ENCODE measurements at regions not wholly inside any gene's neighbourhood (a gene's known extent, or its start where the extent isn't known, plus 50 kb on each side); places are given as distances from the start of the nearest gene placed in this dataset.

DNA sequence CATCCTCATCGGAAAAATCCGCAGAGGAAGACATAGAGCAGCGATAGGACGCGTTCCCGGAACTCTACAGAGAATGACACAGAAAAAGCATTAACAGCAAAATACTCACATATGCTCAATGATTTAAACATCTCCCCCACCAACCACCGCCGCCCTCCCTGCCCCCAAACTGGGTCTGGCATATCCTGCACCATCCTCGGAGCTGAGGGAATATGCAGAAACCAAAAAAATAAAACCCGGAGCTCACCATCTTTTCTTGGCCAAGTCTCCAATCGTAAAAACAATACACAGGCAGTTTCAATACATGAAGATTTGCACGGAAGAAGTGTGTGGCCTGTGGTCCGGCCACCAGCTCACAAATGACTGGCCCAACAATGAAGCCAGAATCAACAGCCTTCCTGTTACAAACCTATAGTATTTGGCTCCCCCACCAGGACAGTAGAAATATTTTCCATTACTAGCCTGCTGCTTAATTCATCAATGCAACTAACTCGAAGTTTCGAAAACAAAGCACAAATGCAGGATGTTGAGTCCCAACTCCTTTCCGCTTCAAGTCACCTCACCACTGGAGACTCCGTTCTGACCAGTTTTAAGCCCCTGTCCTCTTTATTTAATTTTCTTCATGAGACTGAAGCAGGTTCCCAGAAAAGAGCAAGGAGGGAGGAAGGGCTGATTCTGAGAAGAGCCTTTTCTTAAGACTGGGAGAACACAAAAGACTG lies 103.2 kb upstream of the BEND6 start:
- TF ChIP-seq, protein P1, sequence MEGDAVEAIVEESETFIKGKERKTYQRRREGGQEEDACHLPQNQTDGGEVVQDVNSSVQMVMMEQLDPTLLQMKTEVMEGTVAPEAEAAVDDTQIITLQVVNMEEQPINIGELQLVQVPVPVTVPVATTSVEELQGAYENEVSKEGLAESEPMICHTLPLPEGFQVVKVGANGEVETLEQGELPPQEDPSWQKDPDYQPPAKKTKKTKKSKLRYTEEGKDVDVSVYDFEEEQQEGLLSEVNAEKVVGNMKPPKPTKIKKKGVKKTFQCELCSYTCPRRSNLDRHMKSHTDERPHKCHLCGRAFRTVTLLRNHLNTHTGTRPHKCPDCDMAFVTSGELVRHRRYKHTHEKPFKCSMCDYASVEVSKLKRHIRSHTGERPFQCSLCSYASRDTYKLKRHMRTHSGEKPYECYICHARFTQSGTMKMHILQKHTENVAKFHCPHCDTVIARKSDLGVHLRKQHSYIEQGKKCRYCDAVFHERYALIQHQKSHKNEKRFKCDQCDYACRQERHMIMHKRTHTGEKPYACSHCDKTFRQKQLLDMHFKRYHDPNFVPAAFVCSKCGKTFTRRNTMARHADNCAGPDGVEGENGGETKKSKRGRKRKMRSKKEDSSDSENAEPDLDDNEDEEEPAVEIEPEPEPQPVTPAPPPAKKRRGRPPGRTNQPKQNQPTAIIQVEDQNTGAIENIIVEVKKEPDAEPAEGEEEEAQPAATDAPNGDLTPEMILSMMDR (conservative IDR thresholded peaks at IDR 0.05; ENCODE audit: low read length): peak; percentile 86
- TF ChIP-seq EZH2phosphoT487 (IDR thresholded peaks at IDR 0.05; ENCODE audit: borderline replicate concordance): no peak
